H1 (cell line): ENCODE measurements at regions not wholly inside any gene's neighbourhood (a gene's known extent, or its start where the extent isn't known, plus 50 kb on each side); places are given as distances from the start of the nearest gene placed in this dataset.

ENCODE experiments used
- TF ChIP-seq, protein P1 (sequence below): IDR thresholded peaks from 2 replicates; pipeline ENCODE4 v1.6.1; 2011; ENCODE audit warnings: low read depth, mild to moderate bottlenecking, low read length; ENCODE audit not compliant: insufficient read depth

DNA sequence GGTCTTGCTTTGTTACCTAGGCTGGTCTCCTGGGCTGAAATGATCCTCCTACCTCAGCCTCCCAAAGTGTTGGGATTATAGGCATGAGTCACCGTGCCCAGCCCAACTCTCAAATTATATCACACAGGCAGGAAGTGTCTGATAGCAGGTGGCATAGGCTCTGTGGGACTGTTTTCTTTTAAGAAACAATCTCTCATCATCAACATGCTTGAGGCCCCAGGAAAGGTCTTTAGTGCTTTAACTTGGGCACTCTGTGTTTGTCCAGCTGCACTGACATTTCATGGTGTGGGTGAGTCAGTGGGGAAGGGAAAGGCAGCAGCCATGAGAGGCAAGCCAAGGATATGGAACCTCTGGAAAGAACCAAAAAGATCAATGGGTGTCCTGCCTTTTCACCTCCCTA lies 88.1 kb upstream of the TSPAN5 start (continued):
- TF ChIP-seq, protein P1, sequence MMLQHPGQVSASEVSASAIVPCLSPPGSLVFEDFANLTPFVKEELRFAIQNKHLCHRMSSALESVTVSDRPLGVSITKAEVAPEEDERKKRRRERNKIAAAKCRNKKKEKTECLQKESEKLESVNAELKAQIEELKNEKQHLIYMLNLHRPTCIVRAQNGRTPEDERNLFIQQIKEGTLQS, result no peak
